Stimulated activated CD4-positive, alpha-beta T cell treated with anti-CD3 and anti-CD28 coated beads, TNF-alpha, amount 100 ng/mL, for 4 hours (primary cell): ENCODE measurements at regions not wholly inside any gene's neighbourhood (a gene's known extent, or its start where the extent isn't known, plus 50 kb on each side); places are given as distances from the start of the nearest gene placed in this dataset.

Experiments used
- DNase-seq, 3 experiments: peaks; one replicate each; pipeline ENCODE4 v3.0.0-alpha.2; 2020; ENCODE audit warnings: low read depth in 3 of 3

DNA sequence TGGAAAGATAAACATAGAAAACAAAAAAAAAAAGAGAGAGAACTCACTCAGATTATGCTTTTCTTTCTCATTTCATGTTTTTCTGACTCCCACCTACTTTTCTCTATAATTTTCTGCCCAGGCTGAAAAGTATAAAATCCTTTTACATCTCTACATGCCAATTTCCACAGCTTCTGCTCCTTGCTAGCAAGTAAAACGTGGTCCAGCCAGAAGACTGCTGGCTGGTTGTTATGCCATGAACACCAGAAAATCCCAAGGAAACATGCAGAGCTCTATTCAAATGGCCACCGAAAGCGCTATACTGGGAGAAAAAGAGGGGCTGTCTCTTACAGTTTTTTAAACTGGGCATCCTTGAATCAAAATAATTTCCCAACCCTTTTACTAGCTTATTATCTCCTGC is 512.8 kb upstream of the ID4 start:
- DNase-seq = no peak

DNA sequence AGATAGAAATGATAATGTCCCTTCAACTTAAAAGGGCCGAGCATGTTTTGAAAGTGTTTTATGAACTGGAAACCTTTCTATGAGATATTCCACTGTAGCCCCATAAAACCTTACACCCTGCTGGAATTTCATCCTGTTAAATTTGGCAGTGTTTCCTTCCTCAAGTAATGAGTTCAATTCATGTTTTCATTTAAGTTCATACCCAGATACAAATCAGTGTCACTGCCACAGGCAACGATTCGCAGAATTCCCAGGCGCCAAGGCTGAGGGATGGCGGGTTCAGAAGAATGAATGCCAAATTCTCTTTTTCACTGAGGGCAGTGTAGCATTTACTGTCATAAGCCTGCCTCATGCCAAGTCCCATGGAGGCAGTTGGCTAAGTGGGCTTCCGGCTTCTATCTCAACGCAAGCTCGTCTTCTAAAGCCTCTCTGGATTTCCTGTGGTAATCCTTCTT is 511.8 kb upstream of the ID4 start:
- no peak for DNase-seq

DNA sequence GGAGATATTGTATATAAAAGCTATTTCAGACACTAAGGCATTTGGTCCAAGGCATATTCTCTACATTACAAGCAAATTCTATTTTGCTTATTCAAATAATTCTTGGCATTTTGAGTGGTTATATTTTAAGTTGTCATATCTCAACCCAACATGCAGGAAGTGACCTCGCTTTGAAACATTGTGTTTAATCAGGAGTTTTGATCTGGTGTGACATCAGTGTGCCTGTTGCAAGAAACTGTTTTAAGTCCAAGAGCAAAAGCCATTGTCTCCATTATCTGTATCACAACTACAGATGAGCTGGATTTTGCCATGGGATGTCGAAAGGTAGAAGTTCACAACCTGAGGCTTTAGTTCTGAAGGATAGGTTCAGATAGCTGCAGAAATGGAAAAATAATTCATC is 509.9 kb upstream of the ID4 start:
- DNase-seq = no peak

DNA sequence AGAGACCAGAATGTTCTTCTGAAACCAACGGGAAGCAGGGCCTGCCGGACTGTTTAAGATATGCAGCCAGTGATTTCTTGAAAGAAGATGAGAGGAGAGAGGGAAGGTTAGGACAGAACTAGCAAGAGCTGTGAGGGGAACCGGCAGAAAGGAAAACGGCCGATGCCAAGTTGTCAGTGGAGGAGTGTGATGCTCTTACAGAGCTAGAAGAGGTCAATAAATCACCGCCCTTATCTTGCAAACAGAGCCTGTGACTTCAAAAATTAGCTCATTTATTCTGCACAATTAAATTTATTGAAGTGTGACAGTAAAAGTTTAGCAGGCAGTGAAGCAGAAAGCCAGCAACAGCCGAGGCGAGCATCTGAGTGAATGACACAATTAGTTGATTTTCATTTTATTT is 509.5 kb upstream of the ID4 start:
- DNase-seq = no peak

DNA sequence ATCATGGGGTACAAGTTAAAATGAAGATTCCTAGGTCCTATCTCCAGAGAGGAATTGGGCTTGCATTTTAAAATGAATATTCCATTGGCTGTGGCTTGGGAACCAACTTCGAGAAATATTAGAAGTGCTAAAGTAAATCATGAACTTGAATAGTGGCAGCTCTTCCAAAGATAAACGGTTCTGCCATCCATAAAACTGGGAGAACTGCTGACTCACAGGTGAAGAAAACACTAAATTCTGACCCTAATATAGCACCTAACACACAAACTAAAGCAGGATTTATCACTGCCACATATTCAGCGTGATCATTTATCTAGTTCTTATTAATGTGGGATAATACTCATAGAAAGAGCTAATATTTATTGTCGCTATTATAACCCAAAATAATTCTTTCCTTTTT is 508.1 kb upstream of the ID4 start:
- DNase-seq = no peak

DNA sequence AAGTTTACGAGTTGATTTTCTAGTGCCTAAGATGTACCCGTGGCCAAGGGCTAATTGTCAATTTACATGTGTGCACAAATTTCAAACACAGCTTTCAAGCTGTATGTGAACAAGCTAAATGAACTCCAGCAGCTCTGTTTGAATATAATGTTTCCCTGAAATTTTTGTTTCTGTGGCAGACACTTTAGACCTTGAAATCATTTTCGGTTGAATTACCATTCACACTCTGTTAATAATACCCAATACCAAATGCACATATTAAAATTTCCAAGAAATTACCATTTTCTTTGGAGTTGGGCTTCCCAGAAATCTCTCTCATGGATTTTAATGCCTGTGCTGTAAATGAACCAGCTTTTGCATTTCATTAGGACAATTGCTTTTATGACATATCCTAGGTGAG is 506.1 kb upstream of the ID4 start:
- no peak for DNase-seq

DNA sequence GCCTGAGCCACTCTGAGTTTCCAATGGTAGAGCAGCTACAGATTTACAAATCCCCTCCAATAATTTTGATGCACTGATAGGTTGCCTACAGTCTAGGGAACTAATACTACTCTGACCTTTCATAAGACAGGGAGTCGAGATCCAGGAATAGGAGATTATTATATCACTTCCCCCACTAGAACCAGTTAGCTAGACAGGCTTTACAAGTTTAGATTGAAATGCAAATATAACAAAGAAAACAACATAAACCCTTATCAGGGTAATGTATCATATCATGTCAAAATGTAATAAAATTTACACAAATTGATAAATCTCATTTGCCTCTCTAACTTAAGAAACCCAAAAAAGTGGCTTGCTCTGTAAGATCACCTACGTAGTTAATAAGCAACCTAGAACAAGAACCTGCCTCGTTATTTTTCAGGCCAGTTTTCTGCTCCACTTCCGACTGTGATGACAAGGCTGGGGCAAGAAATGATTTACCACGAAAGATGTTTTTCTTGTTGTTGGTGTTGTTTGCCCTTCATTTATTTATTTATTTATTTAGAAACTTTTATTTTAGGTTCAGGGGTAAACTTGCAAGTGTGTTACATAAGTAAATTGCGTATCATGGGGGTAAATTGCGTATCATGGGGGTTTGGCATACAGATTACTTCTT is 504.2 kb upstream of the ID4 start:
- no peak for DNase-seq

DNA sequence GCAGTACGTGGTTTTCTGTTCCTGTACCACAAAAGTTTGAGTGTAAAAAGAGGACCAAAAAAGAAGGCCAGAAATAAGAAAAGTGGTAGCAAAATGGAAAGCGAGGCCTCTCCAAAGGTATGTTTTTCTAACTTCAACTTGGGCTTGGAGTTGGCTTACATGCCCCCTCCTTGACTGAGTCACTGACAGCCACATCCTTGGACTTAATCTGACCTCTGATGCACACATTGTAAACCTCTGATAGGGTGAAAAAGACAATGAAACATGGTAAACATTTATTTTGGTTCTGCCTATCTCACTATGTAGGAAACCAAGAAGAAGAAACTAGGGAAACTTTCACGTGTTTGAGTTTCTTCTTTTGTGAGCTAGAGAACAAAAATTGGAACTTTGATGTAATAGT is 503.2 kb upstream of the ID4 start:
- DNase-seq = no peak

DNA sequence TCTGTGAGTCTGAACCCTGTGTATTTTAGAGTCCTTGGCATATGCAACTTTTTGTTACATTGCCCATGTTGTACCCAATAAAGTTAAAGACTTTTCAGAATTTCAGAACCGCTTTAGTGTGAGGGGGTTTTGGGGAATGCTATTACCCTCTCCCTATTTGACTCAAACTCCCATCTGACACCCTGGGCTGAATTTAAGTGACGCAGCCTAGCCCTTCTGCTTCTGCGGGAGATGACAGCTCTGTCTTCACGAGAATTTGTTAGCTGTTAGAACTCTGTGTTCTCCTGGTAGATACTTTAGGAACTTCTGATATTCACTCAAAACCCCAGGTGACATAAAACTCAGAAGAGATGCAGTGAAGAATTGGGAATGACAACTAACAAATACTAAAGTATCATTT is 500.6 kb upstream of the ID4 start:
- DNase-seq = no peak

DNA sequence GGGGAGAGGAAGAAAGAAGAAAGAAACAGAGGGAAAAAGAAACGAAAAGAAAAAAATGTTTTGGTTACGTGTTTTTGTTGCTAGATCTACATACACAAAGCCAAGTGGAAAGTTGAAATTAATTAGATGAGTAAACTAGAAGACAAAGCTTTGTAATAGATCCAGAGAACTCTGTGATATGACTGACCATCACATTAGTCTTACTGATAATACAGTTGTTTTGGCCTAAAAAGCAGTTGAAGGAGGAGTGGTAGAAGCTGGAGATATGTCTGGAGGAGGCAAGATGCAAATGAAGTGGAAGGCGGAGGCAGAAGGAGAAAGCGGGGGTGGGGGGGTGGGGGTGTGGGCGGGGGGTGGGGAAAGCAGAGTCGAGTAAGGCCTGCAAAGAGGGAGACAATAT is 500.1 kb upstream of the ID4 start:
- no peak for DNase-seq

DNA sequence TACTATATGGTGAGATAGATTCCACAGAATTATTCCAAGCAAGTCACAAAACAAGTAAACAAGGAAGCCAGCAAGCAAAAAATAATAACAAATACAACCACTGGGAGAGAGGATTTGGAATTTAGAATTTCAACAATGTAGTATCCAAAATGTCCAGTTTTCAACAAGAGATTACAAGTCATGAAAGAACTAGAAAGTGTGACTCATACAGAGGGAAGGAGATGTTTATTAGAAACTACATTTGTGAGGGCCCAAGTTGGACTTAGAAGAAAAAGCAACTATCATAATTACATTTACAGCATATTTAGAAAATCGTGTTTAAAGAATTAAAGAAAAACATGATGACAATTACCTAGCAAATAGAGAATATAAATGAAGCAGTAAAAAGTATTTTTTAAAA is 494.6 kb upstream of the ID4 start:
- no peak for DNase-seq

DNA sequence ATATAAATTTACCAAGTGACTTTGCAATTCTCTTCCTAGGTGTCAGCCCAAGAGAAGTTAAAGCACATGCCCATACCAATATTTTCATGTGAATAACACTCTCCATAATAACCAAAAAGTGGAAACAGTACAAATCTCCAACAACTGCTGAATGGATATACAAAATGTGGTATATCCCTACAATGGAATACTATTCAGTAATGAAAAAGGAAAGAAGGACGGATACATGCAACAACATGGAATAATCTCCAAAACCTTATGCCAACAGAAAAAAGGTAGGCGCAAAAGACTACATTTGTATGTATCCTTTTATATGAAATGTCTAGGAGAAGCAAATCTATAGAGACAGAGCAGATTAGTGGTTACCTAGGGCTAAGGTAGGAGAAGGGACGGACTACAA is 487.7 kb upstream of the ID4 start:
- DNase-seq = no peak

DNA sequence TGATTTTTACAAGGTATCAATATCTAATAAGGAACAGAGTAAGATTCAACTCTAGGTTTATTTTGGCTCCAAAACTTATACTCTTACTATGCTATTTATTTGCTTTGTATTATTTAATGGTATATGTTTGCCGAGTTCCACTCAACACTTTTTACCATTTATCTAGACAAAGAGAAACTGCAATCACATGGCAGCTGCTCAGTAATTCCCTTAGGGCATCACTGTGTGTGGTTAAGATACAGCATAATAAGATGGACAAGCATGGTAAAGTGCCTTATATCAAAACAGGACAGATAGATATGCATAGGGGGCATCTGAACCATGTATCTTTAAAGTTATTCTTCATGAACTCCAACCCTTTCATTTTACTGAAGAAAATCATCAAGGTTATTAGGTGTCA is 483.0 kb upstream of the ID4 start:
- no peak for DNase-seq

DNA sequence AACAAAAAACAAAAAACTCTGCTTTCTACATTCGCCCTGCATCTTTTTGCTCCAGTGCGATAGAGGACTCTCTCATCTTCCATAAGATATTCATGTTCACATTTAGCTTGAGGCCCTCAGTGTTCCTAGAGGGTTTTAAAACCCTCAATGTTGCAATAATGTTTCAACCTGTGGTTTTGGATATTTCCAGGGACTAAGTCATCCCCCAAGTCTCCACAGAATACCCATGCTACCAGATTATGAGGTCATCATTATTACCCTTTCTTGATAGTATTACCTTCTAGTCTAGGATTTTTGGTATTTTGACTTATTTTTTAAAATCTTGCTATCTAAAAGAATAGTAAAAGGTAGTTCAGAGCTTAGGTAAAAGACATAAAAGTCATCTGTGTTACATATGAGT is 480.5 kb upstream of the ID4 start:
- no peak for DNase-seq

DNA sequence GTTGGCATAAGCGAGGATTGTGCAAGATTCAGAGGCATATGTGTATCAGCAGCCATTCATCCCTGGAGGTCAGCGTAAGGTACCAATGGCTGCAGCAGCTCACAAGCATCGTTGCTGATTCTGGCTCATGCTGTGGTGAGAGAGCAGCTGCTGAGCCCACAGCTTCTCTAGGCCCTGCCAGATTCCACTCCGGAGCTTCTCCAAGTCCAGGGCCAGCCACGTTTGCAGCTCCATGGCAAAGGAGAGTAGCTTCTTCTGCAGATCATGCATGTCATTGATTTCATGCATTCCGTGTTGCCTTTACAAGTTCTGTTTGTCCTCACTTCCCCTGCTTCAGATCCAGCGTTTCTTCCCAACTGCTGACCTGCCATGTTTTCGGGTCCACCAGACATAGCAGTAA is 474.8 kb upstream of the ID4 start:
- DNase-seq = no peak

DNA sequence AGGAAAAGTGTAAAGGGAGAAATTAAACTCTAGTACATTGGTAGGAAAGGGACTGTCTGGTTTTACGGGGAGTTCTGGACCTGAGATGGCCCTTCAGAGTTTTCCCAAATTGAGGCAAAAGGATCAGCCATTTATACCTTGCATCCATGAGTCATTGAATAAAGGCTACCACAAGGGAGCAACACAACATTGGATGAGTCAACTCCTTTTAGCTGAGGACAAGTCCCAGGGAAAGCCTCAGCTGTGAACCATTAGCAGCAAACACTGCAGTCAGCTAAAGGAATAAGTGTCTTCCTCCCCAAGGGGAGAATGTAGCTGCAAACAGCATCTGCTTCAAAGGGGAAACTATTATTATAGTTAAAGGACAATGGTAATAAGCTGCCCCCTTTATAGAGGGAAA is 468.7 kb upstream of the ID4 start:
- no peak for DNase-seq

DNA sequence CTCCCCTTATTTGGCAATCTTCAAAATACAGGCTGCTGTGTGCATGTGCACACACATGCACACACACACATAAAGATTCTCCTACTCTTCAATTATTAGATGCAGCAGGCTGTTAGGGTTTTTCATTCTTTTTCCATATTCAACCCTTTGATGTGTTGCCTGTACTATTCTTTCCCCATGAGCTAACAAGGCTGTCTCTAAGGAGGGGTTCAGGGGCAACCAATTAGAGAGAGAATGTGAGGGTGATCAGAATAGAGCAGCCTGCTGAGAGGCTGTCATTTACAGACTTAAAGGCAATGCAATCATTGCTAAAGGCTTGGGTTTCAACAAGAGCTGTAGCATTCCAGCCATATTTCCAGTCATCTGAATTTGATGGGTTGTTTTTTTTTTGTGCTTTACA is 467.4 kb upstream of the ID4 start:
- DNase-seq = no peak

DNA sequence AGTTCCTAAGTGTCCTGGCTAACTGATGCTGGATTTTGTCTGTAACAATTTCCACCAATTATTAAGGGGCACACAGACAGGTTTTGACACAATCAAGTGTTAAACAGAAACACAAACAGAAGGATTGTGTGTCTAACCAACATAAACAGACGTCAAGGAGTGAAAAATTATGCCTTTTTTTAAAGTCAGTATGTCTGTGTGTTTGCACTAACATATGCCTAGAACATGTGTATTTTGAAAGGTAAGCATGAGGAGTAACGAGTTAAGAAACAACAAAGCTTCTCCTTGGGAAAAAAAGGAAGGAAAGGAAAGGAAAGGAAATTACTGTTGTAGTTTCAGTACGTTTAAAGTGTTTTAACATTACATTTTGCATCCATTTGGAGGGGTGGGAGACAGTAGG is 466.3 kb upstream of the ID4 start:
- no peak for DNase-seq

DNA sequence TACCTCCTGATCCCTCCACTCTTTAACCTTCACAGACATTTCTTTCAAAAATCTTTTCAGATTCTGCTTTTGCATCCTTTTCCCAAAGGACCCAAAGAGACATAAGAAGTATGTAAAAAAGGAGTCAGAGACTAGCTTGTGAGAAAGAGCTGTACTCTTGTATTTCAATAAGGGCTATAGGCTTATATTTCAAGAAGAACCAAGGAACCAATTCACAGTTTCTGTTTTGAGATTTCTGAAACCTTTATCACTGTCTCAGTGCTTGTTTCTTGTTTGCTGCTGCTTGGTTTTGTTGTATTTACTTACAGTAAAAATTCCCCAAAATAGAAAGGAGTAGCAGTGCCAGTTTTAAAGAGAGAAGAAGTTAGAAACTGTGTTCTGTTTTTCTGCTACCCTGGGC is 461.6 kb upstream of the ID4 start:
- DNase-seq = no peak

DNA sequence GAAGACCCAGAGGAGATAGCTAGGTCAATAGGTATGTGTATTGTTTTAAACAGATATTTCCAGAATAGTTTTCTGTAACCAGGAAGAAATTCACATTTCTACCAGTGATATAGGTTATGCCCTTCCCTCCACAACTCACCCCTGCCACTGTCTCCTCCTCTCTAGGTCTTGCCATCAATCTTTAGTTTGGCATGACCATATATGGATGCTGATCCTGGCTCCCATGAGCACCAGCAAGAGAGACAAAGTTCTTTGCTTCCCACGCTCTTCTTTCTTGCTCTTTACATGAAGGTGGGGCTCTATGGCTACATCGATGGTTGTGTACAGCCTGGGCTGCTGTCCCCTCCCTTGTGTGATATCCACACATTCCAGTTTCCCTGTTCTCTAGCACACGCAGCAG is 459.4 kb upstream of the ID4 start:
- DNase-seq = no peak

DNA sequence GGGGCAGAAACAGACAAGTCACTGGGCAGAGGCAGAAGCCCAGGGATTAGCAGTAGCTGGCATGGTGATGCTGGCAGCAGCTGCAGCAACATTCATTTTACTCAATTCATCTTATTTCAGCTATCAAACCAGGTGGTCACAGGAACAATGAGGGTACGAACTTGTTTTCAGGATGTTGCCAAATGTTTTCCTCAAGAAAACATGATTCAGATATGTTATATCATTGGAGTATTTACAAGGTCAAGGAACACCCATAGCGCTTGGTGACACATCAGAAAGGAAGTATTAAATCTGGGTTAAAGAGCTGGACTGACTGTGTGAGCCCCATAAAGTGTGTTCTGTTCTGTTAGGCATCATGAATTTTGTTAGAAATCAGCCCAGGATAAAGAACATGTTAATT is 456.9 kb upstream of the ID4 start:
- no peak for DNase-seq

DNA sequence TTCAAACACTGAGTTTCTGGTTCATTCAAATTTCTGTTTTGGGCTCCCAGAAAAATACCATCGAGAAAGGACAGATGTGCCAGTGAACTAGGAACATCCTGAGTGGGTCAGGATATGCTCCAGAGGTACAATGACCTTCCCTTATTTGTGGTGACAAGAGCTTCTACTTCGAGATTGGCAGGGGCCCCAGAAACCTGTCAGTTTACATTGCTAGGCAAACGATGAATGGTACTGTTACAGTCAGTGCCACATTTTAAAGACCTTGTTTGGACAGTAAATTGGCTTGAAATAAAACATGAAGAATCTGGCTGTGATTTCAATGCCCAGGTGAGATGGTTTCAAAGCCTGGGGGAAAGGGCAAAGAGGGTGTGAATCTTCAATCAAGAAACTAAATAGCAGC is 454.5 kb upstream of the ID4 start:
- no peak for DNase-seq

DNA sequence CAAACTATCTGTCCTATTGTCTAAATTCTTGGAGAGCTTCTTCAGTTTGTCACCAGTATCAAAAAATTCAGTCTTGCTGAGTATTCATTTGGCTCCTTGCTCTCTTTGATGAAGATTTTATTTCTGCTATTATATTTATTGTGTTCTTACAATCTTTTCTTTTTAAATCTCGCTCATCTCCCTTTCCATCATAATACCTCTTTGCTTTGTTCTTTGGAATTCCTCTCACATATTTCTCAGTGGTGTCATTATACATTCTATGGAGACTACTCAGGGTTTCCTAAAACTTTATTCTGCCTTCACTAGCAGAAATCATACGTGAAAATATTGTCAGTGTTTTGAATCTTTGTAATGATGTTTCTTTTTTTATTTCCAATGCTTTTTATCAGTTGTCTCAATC is 445.2 kb upstream of the ID4 start:
- no peak for DNase-seq

DNA sequence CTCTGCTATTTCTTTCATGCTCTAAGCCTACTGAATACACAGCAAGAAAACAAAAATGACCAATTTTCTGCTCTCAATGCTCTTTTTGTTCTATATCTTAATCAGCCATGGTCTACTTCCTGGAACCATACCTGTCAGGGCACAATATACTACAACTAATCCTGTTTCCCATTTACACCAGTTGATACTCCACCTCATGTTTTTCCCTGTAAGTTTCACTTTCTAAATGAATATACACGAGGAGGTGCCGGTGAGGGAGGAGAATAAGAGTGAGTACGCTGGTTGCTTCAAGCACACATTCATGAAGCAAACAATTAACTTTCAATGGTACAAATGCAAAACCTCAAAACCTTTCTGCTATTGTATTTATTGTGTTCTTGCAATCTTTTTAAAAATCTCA is 443.1 kb upstream of the ID4 start:
- DNase-seq = no peak

DNA sequence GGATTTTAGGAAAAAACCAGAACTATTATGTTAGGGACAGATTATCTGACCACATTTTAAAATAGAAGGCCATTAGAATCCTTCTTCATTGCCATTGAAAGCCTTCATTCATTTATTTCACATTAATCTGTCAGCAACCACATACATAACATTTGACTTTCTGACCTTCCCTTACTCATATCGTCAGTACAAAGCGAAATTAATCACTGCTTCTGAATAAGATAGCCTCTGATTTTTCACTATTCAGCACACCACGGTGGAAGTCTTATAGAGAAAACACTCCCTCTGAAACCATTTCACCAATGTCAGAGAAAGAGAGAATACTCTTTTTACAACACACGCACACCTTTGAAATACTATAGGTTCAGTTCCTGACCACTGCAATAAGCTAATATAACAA is 442.5 kb upstream of the ID4 start:
- DNase-seq = no peak
